NCI-H524 (cell line): ENCODE measurements at regions not wholly inside any gene's neighbourhood (a gene's known extent, or its start where the extent isn't known, plus 50 kb on each side); places are given as distances from the start of the nearest gene placed in this dataset.
"Not testable (repeated sequence)": the region's sequence is repeated elsewhere in the genome, so short reads cannot be mapped to it uniquely, and the experiment has no call there.

ENCODE experiments used
- DNase-seq, 2 experiments: peaks; one replicate each; lab custom pipeline; 2025; lab: John Stamatoyannopoulos, UW

GRCh38 chr4:99763635-99764101 is 53.0 kb upstream of the DAPP1 start:
- peak in 1 of 2 experiments; percentile 32 for DNase-seq

GRCh38 chr4:99762728-99763127 is 53.9 kb upstream of the DAPP1 start:
- peak; percentile 58 to 74 for DNase-seq

GRCh38 chr4:99759988-99760387 is 56.6 kb upstream of the DAPP1 start:
- DNase-seq = no peak

GRCh38 chr4:99759346-99759984 is 57.2 kb upstream of the DAPP1 start:
- no peak for DNase-seq

GRCh38 chr4:99755223-99755944 is 61.2 kb upstream of the DAPP1 start:
- no peak for DNase-seq

GRCh38 chr4:99754756-99755155 is 61.9 kb upstream of the DAPP1 start:
- DNase-seq = peak; percentile 6 to 31

- DNase-seq = no peak
These were observed 62.7 kb upstream of the DAPP1 start for GRCh38 chr4:99753931-99754330.

GRCh38 chr4:99749445-99750391 is 66.9 kb upstream of the DAPP1 start:
- DNase-seq = no peak

GRCh38 chr4:99746443-99746842 is 70.2 kb upstream of the DAPP1 start:
- no peak for DNase-seq

- no peak for DNase-seq
These were observed 79.2 kb upstream of the C4orf54 start for GRCh38 chr4:99736846-99737245.

- DNase-seq = no peak
These were observed 78.2 kb upstream of the C4orf54 start for GRCh38 chr4:99735822-99736221.

GRCh38 chr4:99734583-99735322 is 77.1 kb upstream of the C4orf54 start:
- no peak for DNase-seq

- DNase-seq = not testable (repeated sequence)
These were observed 75.8 kb upstream of the C4orf54 start for GRCh38 chr4:99733455-99733854.

GRCh38 chr4:99729186-99729585 is 71.6 kb upstream of the C4orf54 start:
- no peak for DNase-seq

- DNase-seq = no peak
These were observed 66.4 kb upstream of the C4orf54 start for GRCh38 chr4:99724067-99724466.

- DNase-seq = no peak
These were observed 66.0 kb upstream of the C4orf54 start for GRCh38 chr4:99723612-99724011.

- DNase-seq = peak in 1 of 2 experiments; percentile 47
These were observed 65.1 kb upstream of the C4orf54 start for GRCh38 chr4:99722725-99723124.

GRCh38 chr4:99722006-99722405 is 64.4 kb upstream of the C4orf54 start:
- no peak for DNase-seq

GRCh38 chr4:99720206-99720605 is 62.6 kb upstream of the C4orf54 start:
- peak; percentile 18 to 45 for DNase-seq

GRCh38 chr4:99716996-99717395 is 59.4 kb upstream of the C4orf54 start:
- no peak for DNase-seq

- DNase-seq = no peak
These were observed 57.7 kb upstream of the C4orf54 start for GRCh38 chr4:99715286-99715685.

GRCh38 chr4:99714179-99714578 is 56.6 kb upstream of the C4orf54 start:
- DNase-seq = no peak
